ENCODE measurements at regions not wholly inside any gene's neighbourhood (a gene's known extent, or its start where the extent isn't known, plus 50 kb on each side); places are given as distances from the start of the nearest gene placed in this dataset.

- TF ChIP-seq, protein P1, sequence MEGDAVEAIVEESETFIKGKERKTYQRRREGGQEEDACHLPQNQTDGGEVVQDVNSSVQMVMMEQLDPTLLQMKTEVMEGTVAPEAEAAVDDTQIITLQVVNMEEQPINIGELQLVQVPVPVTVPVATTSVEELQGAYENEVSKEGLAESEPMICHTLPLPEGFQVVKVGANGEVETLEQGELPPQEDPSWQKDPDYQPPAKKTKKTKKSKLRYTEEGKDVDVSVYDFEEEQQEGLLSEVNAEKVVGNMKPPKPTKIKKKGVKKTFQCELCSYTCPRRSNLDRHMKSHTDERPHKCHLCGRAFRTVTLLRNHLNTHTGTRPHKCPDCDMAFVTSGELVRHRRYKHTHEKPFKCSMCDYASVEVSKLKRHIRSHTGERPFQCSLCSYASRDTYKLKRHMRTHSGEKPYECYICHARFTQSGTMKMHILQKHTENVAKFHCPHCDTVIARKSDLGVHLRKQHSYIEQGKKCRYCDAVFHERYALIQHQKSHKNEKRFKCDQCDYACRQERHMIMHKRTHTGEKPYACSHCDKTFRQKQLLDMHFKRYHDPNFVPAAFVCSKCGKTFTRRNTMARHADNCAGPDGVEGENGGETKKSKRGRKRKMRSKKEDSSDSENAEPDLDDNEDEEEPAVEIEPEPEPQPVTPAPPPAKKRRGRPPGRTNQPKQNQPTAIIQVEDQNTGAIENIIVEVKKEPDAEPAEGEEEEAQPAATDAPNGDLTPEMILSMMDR (IDR thresholded peaks at IDR 0.05; ENCODE audit: insufficient read depth, missing control alignments) = no peak
- FAIRE-seq = no peak
- DNase-seq (ENCODE audit: insufficient read length, low spot score) = no peak
Observed at GRCh38 chr3:124203292-124203691, 211.4 kb upstream of the ROPN1 start.

- TF ChIP-seq, protein P1 (IDR thresholded peaks at IDR 0.05; ENCODE audit: insufficient read depth, missing control alignments) = no peak
- no peak for FAIRE-seq
- no peak for DNase-seq (ENCODE audit: insufficient read length, low spot score)
Observed at GRCh38 chr3:124206225-124207055, 214.5 kb upstream of the ROPN1 start.

DNA sequence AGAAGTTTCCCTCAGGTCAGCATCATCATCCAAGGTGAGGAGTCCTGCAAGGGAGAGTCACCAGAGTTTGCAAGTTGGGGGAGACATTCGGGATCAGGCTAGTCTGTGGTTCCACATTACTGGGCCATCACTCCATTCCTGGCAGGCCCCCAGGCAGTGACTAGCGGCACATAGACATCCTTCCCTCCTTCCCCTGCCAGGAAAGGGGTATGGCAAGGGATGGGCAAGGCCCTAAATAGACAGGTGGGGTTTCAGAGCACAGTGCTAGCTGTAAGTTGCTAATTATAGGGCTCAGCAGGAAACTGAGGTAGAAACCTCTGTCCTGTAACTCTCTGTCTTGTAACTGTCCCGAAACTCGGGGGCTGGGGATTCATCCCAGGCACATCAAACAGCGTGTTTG is 215.2 kb upstream of the ROPN1 start:
- TF ChIP-seq, protein P1 (IDR thresholded peaks at IDR 0.05; ENCODE audit: insufficient read depth, missing control alignments) = no peak

GRCh38 chr3:124207873-124208485 is 216.1 kb upstream of the ROPN1 start:
- FAIRE-seq (no peak), DNase-seq (ENCODE audit: insufficient read length, low spot score) (no peak)
- TF ChIP-seq, protein P1 (IDR thresholded peaks at IDR 0.05; ENCODE audit: insufficient read depth, missing control alignments) = no peak

More for the DNA sequence above, 215.2 kb upstream of the ROPN1 start:
- FAIRE-seq (no peak), DNase-seq (ENCODE audit: insufficient read length, low spot score) (no peak)

- no peak for DNase-seq (ENCODE audit: insufficient read length, low spot score)
- TF ChIP-seq, protein P1 (IDR thresholded peaks at IDR 0.05; ENCODE audit: insufficient read depth, missing control alignments) = no peak
- FAIRE-seq = no peak
Observed at GRCh38 chr3:124209426-124209825, 217.5 kb upstream of the ROPN1 start.

GRCh38 chr3:124210899-124211298 is 219.0 kb upstream of the ROPN1 start:
- FAIRE-seq (no peak), DNase-seq (ENCODE audit: insufficient read length, low spot score) (no peak)
- TF ChIP-seq, protein P1 (IDR thresholded peaks at IDR 0.05; ENCODE audit: insufficient read depth, missing control alignments) = no peak

DNA sequence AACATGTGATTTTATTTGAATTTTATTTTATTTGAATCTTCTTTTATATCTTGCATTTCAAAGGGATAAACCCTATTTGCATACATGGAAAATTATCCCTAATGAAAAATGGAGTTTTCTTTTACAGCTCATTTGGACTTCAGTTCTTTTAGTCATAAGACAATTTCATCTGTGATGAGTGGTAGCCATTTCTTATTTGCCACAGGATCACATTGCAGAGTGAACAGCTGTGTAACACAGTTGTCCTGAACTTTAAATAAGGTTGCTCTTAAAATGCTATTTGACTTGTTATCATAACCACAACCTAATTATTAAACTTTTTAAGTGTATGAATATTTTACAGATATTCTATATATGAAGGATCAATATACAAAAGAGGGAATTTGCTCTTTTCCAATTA is 221.7 kb upstream of the ROPN1 start:
- no peak for DNase-seq (ENCODE audit: insufficient read length, low spot score)
- no peak for FAIRE-seq
- TF ChIP-seq, protein P1 (IDR thresholded peaks at IDR 0.05; ENCODE audit: insufficient read depth, missing control alignments) = no peak

Data from D721Med (cell line).